Suprapubic skin (tissue), 3 donors: ENCODE measurements at regions not wholly inside any gene's neighbourhood (a gene's known extent, or its start where the extent isn't known, plus 50 kb on each side); places are given as distances from the start of the nearest gene placed in this dataset.

Experiments
- CTCF ChIP-seq, 2 donors: fragments of 200-600 bp in 1 of 2; fragments of 450-650 bp in 1 of 2; sonication (generic) in 1 of 2; IDR thresholded peaks; one replicate each; pipeline ENCODE4 v1.5.1; 2016 to 2019; ENCODE audit warnings: antibody characterized with exemption in 2 of 2, mild to moderate bottlenecking in 1 of 2, moderate library complexity in 1 of 2
- EP300 ChIP-seq: sonication (generic); formaldehyde crosslinking; IDR thresholded peaks from one replicate; pipeline ENCODE4 v1.6.1; 2017; ENCODE audit warnings: antibody characterized with exemption
- POLR2A ChIP-seq, 2 donors: fragments of 450-650 bp; IDR thresholded peaks; one replicate each; pipeline ENCODE4 v1.6.1; 2017; ENCODE audit warnings: antibody characterized with exemption in 2 of 2, mild to moderate bottlenecking in 2 of 2, moderate library complexity in 2 of 2

DNA sequence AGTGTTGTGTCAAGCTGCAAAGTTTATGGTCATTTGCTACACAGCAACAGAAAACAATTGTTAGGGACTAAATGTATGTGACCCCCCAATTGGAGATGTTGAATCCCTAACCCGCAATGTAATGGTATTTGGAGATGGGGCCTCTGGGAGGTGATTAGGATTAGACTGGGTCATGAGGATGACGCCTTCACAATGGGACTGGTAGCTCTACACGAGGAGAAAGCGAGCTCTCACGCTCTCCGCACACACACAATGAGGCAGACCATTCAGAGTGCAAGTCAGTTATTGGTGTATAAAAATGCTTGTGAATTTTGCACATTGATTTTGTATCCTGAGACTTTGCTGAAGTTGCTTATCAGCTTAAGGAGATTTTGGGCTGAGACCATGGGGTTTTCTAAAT, 116.9 kb upstream of the NSMCE3 start:
- no peak for TF ChIP-seq CTCF (IDR thresholded peaks at IDR 0.05)
- no peak for TF ChIP-seq POLR2A (IDR thresholded peaks at IDR 0.05)
- TF ChIP-seq EP300: no peak
